B cell (primary cell): ENCODE measurements at regions not wholly inside any gene's neighbourhood (a gene's known extent, or its start where the extent isn't known, plus 50 kb on each side); places are given as distances from the start of the nearest gene placed in this dataset.

Source experiments
- ATAC-seq: fragments of 200-7000 bp; cut with Tn5 transposase; one replicate; pipeline ENCODE4 v1.10.0; 2021; ENCODE audit warnings: low read depth, mild to moderate bottlenecking, moderate number of reproducible peaks, moderate library complexity
- CTCF ChIA-PET: fragments of 350-600 bp; sonication (Branson Sonifier 250); formaldehyde crosslinking; loops from one replicate; lab custom pipeline; 2021; ENCODE audit warnings: antibody characterized with exemption, inconsistent platforms; lab: Charles Lee
- POLR2A ChIA-PET: fragments of 350-600 bp; sonication (Branson Sonifier 250); formaldehyde crosslinking; loops from one replicate; lab custom pipeline; 2021; ENCODE audit warnings: antibody characterized with exemption; lab: Charles Lee
- DNase-seq: peaks from one replicate; pipeline ENCODE4 v3.0.0; 2013
- H2AFZ ChIP-seq: 2 replicates; pipeline ENCODE4 v1.6.1; 2012; ENCODE audit warnings: mild to moderate bottlenecking, low read depth, low read length; ENCODE audit not compliant: insufficient read depth, poor library complexity, severe bottlenecking
- H3K27ac ChIP-seq, 2 donors: 1 replicate in 1 of 2; 2 replicates in 1 of 2; pipeline ENCODE4 v1.5.1; 2012 to 2013; ENCODE audit warnings: low read length in 2 of 2, mild to moderate bottlenecking in 2 of 2, moderate library complexity in 1 of 2
- H3K27me3 ChIP-seq, 4 experiments: fragments of 200-600 bp in 1 of 4; sonication (generic) in 1 of 4; replicated peaks in 1 of 4; 1 replicate in 2 of 4; 2 replicates in 2 of 4; pipeline versions ENCODE4 v1.6.1 to v1.7.0; 2013 to 2016; ENCODE audit warnings: low read length in 3 of 4, mild to moderate bottlenecking in 2 of 4, mixed read lengths in 1 of 4, moderate library complexity in 1 of 4; ENCODE audit not compliant: insufficient read depth in 4 of 4, control insufficient read depth in 3 of 4; ENCODE audit errors: control extremely low read depth in 1 of 4
- H3K36me3 ChIP-seq, 2 experiments: replicated peaks in 1 of 2; 1 replicate in 1 of 2; 2 replicates in 1 of 2; pipeline versions ENCODE4 v1.6.1 to v1.7.1; 2013; ENCODE audit warnings: low read length in 1 of 2; ENCODE audit not compliant: insufficient read depth in 2 of 2, control insufficient read depth in 1 of 2; ENCODE audit errors: control extremely low read depth in 1 of 2, extremely low read depth in 1 of 2
- H3K4me1 ChIP-seq, 2 donors: fragments of 200-600 bp in 1 of 2; sonication (generic) in 1 of 2; 1 replicate in 1 of 2; 2 replicates in 1 of 2; pipeline versions ENCODE4 v1.5.1 to v1.6.1; 2013 to 2017; ENCODE audit warnings: low read length in 2 of 2; ENCODE audit not compliant: control insufficient read depth in 2 of 2, insufficient read depth in 2 of 2
- H3K4me2 ChIP-seq: replicated peaks from 2 replicates; pipeline ENCODE3; 2012; ENCODE audit warnings: mild to moderate bottlenecking, low read depth, low read length; ENCODE audit not compliant: poor library complexity, severe bottlenecking
- H3K4me3 ChIP-seq, 5 experiments: fragments of 200-600 bp in 1 of 5; sonication (generic) in 1 of 5; 1 replicate in 3 of 5; 2 replicates in 2 of 5; pipeline versions ENCODE4 v1.5.1 to v1.7.0; 2011 to 2016; ENCODE audit warnings: low read length in 4 of 5, mild to moderate bottlenecking in 4 of 5, low read depth in 2 of 5, control low read depth in 1 of 5, moderate library complexity in 1 of 5; ENCODE audit not compliant: insufficient read depth in 1 of 5; ENCODE audit errors: control extremely low read depth in 1 of 5, extremely low read depth in 1 of 5
- H3K79me2 ChIP-seq: fragments of 200-600 bp; sonication (generic); one replicate; pipeline ENCODE4 v1.6.0; 2016; ENCODE audit warnings: low read length; ENCODE audit not compliant: control insufficient read depth, insufficient read depth
- H3K9ac ChIP-seq: fragments of 200-600 bp; sonication (generic); 2 replicates; pipeline ENCODE4 v1.6.1; 2017; ENCODE audit warnings: mild to moderate bottlenecking, low read length, moderate library complexity
- H3K9me3 ChIP-seq, 3 donors: one replicate each; pipeline versions ENCODE4 v1.6.1 to v1.7.1; 2013; ENCODE audit warnings: low read length in 2 of 3; ENCODE audit not compliant: control insufficient read depth in 2 of 3, insufficient read depth in 1 of 3; ENCODE audit errors: control extremely low read depth in 1 of 3
- H4K20me1 ChIP-seq: 2 replicates; pipeline ENCODE4 v1.6.0; 2012; ENCODE audit warnings: mild to moderate bottlenecking, low read length; ENCODE audit not compliant: insufficient read depth, control insufficient read depth, poor library complexity, severe bottlenecking
- H3K27ac Mint-ChIP-seq: one replicate; pipeline ENCODE4 v1.8.0; 2021; ENCODE audit warnings: mixed read lengths
- H3K27me3 Mint-ChIP-seq: one replicate; pipeline ENCODE4 v1.8.0; 2021; ENCODE audit warnings: mixed read lengths
- H3K4me1 Mint-ChIP-seq: one replicate; pipeline ENCODE4 v1.8.0; 2021; ENCODE audit warnings: mixed read lengths
- H3K4me3 Mint-ChIP-seq: one replicate; pipeline ENCODE4 v1.8.0; 2021; ENCODE audit warnings: mixed read lengths
- H3K9me3 Mint-ChIP-seq: one replicate; pipeline ENCODE4 v1.8.0; 2022; ENCODE audit warnings: mixed read lengths; ENCODE audit not compliant: insufficient read depth
- CTCF ChIP-seq: fragments of 200-600 bp; IDR thresholded peaks from one replicate; pipeline ENCODE4 v1.8.0; 2022; ENCODE audit warnings: antibody characterized with exemption, mild to moderate bottlenecking
- EZH2 ChIP-seq: IDR thresholded peaks from 2 replicates; pipeline ENCODE4 v1.6.1; 2012; ENCODE audit warnings: borderline replicate concordance, low read depth, mild to moderate bottlenecking, moderate library complexity, low read length; ENCODE audit not compliant: insufficient read depth, poor library complexity, severe bottlenecking
- WGBS: methylation state at CpG from one replicate; pipeline ENCODE4 v1.1.5; 2013; ENCODE audit warnings: missing lambda C conversion rate; ENCODE audit not compliant: insufficient coverage; 5-methylcytosine and 5-hydroxymethylcytosine counted together
- intact Hi-C: fragments of 100-400 bp; cut with micrococcal nuclease; formaldehyde crosslinking; loops from one replicate; pipeline ENCODE4 v1.10.0; 2022

DNA sequence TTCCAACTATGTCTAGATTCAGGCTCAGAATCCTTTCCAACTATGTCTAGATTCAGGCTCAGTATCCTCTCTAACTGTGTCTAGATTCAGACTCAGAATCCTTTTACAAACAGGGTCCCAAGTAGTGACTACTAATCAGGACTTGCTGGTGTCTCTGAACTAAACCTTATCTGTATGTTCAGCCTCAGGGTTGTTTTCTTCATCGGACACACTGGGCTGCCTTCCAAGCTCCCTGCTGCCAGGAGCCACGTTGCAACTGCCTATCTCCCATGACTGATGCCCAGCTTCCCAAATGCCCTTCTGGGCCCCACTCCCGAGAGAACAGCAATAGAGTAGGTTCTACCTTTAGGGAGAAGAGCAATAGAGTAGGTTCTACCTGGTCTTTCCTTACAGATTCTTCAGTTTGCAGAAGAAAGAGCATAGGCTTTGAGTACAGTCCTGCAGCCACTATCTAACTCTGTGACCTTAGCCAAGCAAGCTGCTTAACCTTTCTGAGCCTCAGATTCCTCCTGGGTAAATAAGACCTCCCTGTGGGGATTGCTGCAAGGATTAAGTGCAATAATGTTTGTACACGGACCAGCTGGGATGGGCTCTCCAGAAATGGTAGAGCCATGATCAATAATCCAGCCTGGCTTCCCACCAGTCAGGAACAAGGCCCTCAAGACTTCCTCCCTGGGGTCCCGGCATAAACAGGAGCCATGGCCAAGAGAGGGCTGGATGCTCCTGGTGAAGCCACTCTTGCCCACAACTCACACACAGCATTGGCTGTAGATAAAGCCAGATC, 61.5 kb downstream of the ZIC5 start:
- intact Hi-C loops = no loop called here
- Histone ChIP-seq H3K36me3 (no peaks in the 10 kb centered on the region), H4K20me1 (no peaks in the 10 kb centered on the region), H2AFZ (no peak overlapping the region), H3K4me3 (no peak overlapping the region), H3K27me3 (peaks cover 0 to 30% (median 16%) of the 10 kb centered on the region in 4 experiments), H3K4me1 (no peaks in the 10 kb centered on the region), H3K9ac (no peak overlapping the region), H3K79me2 (no peaks in the 10 kb centered on the region), H3K4me2 (no peak overlapping the region), H3K9me3 (no peaks in the 10 kb centered on the region), H3K27ac (no peak overlapping the region)
- POLR2A ChIA-PET = no interaction called here
- WGBS = 87% methylated on average over 2 of the region's 5 CpGs
- Mint-ChIP-seq H3K9me3 (no peaks in the 10 kb centered on the region), H3K4me1 (no peaks in the 10 kb centered on the region), H3K4me3 (no peak overlapping the region), H3K27me3 (peaks cover 49% of the 10 kb centered on the region), H3K27ac (no peak overlapping the region)
- ATAC-seq = no peak
- TF ChIP-seq CTCF = no peak
- TF ChIP-seq EZH2 = no peak
- DNase-seq = no peak
- CTCF ChIA-PET = no interaction called here

- Histone ChIP-seq H3K27ac (no peak overlapping the region), H3K27me3 (peaks cover 0 to 37% (median 16%) of the 10 kb centered on the region in 4 experiments), H3K9me3 (no peaks in the 10 kb centered on the region), H3K4me1 (no peaks in the 10 kb centered on the region), H3K4me3 (no peak overlapping the region), H3K36me3 (no peaks in the 10 kb centered on the region), H3K9ac (no peak overlapping the region), H3K79me2 (no peaks in the 10 kb centered on the region), H4K20me1 (no peaks in the 10 kb centered on the region), H2AFZ (no peak overlapping the region), H3K4me2 (no peak overlapping the region)
- 100% methylated on average over 2 of the region's 2 CpGs for WGBS
- ChIA-PET CTCF (no interaction called here), POLR2A (no interaction called here)
- no peaks in the 10 kb centered on the region for H3K9me3 Mint-ChIP-seq
- DNase-seq = no peak
- H3K4me3 Mint-ChIP-seq = no peak overlapping the region
- intact Hi-C loops = no loop called here
- TF ChIP-seq CTCF (no peak), EZH2 (no peak)
- no peak overlapping the region for H3K27ac Mint-ChIP-seq
- H3K27me3 Mint-ChIP-seq = peaks cover 55% of the 10 kb centered on the region
- no peaks in the 10 kb centered on the region for H3K4me1 Mint-ChIP-seq
- ATAC-seq = no peak
These were observed 62.3 kb downstream of the ZIC5 start for GRCh38 chr13:99909097-99909835.
